Lung microvascular endothelial cell (primary cell): ENCODE measurements at regions not wholly inside any gene's neighbourhood (a gene's known extent, or its start where the extent isn't known, plus 50 kb on each side); places are given as distances from the start of the nearest gene placed in this dataset.

Experiments used
- DNase-seq, 2 donors: peaks; one replicate each; pipeline versions ENCODE4 v3.0.0 to v3.0.0-alpha.2; 2010; ENCODE audit warnings: low read depth in 2 of 2

DNA sequence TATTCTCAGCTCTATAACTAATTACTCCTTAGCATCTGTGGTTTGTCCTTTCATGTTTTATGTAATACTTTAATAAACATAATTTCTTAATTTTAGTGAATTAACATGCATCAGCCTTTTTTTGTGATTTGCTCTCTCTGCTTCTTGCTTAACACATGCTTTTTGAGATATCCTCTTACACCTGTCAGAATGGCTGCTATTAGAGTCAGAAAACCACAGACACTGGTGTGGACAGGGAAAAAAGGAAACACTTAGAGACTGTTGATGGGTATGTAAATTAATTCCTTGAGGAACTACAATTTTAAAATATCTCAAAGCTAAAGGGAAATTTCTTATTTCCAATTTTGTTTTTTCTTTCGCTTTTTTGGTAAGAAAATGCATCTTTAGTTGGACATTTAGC lies 549.0 kb downstream of the ZNF804A start:
- no peak for DNase-seq

DNA sequence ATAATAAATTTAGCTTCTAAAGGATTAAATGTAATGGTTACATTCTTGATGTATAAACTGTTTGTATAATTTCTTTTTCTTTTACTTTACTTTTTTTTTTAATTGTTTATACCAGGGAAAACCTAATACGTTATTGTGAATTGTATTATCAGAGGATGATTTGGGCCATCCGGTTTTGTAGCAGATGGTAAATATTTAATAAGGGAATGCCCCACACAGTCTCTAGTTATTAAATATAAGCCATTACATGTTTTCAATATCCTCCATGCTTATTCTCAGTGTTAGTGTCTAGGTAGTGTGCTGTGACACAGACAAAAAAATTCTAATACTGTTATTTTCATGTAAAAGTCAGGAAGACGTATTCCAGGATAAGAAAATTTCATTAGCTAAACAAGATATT lies 553.9 kb downstream of the ZNF804A start:
- DNase-seq = no peak

DNA sequence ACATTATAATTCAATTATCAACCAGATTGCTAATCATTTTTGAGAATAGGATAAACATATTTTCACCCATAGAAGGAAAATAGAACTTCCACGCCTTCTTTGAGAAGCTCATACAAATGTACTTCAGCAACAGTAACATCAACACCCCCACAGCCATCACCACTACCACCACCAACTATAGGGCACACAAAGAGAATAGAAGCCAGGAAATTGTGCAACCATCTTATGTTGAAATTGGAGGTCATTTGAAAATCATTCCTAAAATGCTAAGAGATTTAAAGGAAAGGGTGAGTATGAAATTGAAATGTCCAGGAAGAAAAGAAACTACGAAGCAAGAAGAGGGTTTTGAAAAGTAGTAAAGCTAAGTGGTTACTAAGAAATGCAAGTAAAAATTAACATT lies 563.4 kb downstream of the ZNF804A start:
- no peak for DNase-seq

DNA sequence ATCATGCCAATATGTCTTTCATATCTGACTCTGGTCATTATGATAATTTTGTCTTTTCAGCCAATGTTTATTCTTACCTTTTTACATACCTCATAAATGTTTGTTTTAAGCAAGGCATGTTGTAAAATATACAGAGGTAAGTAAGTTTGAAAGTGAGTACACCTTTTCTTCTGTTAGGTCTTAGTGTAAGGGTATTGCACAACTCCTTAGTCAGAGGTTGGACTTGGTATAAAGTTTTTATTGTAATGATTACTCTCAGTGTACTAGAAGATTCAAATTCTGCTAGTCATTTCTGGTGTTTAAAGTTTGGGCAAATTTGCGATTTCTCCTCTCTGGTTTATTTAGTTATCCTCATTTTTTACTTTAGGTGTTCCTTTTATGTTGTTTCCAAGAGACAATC lies 564.3 kb upstream of the FSIP2 start:
- DNase-seq = no peak

DNA sequence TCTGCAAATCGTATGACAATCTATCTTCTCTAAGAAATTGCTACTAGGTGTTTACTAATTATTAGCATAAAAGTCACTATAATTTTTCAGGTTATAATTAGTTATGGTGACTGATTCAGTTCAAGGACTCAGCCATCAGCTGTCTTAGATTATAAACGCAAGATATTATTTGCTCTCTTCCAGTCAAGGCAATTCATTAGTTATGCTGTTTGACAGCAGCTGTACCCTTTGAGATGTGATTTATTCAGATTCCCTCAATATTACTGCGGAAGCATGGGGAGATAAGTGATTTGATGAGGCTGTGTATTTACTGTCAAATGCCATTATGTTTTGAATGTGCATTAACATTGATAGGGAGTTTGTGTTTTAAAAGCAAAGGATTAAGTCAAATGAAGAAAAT lies 558.9 kb upstream of the FSIP2 start:
- DNase-seq = no peak

DNA sequence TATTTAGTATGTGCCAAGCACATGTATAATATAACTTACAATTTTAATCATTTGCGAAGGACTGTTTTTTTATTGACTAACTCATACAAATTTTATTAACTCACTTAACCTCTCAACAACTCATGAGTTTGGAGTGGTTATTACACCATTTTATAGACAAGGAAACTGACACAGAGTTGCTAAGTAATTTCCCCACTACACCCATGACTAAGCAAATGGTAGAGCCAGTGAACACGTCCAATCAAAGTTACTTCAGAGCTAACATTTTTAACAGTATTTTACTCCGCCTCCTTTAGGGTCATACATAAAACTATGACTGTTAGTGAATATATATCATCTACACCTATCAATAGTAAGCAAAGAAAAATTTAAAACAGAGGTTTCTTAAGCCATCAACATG lies 556.7 kb upstream of the FSIP2 start:
- DNase-seq = no peak

DNA sequence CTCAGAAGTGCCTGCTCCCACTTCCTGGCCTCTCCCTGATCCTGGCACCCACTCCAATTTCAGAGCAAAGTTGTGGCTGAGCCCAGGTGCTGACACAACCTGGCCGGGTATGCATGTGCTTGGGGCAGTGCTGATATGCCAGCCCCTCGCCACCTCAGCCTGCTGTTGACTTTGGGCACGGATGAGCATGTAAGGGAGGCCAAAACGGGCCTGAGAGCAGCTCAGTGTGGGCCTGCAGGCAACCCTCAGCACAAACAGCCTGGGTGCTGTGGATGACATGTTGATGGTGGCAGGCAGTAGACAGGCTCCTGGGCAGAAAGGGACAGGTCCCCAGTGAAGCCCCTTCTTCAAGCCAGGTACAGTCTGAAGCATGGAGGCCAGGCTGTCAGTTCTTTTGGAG lies 553.6 kb upstream of the FSIP2 start:
- DNase-seq = no peak

DNA sequence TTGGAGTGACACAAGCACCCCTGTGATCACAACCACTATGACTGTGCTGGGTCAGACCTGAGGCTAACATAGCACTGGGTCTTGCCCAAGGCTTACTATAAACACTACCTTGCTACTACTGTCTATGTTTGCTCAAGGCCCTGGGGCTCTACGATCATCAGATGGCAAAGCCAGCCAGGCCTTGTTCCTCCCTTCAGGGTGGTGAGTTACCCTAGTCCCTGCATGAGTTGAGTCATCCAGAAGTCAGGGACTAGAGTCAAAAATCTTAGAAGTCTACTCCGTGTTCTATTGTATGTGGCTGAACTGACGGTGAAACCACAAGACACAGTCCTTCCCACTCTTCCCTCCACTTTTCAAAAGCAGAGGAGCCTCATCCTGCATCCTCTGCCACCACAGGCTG lies 551.2 kb upstream of the FSIP2 start:
- no peak for DNase-seq

DNA sequence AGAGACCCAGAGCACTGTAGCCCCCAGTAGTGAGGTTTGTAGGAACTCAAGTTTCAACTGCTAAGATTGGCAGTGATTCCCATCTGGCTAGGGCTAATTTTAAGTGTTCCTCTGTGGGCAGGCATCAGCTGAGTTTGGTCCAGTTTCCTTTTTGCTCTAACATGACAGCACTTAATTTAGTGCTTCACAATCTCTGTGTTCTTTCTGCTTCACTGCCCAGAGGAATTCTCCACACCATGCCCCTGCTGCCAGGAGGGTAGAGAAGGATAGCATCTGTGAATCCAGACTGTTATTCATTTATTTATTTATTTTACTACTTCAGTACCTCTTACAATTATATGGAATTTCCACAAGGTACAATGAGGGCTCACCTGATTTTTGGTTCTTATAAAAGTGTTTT lies 549.9 kb upstream of the FSIP2 start:
- DNase-seq = no peak

DNA sequence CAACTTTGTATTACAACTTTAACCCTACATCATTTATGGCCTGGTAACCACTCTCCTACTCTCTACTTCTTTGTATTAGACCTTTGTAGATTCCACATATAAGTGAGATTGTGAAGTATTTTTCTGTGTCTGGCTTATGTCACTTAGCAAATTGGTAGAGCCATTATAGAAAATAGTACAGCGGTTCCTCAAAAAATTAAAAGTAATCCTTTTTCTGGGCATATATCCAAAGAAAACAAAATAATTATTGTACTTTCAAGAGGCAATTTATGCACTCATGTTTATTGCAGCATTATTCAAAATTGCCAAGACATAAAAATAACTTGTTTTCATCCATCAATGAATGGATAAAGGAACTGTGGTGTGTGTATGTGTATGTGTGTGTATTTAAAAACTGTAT lies 537.5 kb upstream of the FSIP2 start:
- DNase-seq = no peak

DNA sequence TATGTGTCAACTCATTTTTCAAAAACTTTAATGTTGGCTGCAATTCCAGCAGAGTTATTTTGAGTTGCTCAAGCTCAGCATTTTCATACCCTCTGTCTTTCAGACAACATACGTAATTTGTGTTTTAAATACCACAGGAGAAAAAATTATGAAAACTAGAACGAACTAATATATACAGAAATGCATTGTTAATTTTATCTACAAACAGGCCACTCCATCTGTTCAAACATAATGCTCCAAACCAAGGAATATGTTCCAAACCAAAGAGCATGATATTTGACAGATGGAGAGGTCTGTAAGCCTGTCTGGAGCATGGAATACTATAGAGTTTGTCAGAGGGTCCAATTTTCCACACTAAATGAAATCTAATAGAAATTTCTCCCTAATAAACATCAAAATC lies 536.2 kb upstream of the FSIP2 start:
- DNase-seq = no peak

DNA sequence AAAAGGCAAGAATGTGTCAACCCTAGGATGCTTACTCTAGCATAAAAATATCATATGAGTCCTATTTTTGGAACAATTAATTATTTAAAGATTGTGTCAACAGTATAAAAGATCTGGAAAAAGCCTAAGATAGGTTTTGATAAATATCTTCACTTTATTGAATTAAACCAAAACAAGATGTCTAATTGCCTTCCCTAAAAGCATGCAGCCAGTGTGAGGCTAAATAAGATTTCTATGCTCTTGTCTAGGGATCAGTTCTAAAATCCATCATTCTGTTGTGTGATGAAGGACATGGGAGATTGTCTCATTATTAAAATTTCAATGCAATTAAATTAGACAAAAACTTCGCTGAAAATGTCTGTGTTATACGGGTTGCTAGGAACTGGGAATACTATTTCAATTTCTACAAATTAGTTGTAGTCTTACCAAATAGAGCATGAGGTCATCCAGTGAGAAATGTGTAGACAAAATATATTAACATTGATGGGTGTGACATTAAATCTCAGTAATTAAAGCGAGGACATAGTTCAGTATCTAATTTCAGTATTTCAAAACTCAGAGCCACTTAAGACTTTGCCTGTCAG lies 535.6 kb upstream of the FSIP2 start:
- DNase-seq = no peak

DNA sequence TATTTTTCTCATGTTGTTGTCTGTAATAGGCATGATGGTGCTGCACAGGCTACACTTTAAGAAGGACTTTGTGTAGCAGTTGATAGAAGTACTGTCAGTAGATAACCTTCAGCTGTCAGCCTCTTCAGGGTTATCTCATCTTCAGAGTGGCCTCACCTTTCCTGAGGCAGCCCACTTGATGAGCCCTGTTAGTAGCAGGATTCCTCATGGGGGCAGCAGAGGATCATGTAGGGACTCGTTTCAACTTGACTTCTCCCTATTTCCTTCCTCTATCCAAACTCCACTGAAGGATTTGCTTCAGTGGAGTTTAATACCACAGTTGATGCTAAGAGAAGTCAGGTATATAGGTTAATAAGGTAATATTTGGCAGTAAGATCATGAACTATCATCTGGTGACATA lies 530.3 kb upstream of the FSIP2 start:
- DNase-seq = peak in 1 of 2 donors; percentile 37

DNA sequence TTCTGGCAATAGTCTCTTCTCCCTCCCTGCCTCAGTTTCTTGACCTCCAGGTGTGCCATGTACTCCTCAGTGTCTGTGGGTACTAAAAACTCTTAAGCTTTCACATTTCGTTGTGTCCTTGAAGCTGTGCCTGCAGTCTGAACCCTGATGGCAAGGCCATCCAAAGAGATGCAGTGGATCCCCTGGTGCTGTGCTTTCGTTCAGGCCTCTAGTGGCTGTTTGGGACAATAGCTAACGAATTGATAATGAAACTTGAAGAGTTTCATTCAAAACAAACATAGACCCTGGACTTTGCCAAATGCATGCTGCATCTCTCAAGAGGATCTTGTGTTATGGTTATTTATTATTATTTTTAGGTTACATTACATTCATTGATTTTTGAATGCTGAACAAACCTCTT lies 523.1 kb upstream of the FSIP2 start:
- no peak for DNase-seq

DNA sequence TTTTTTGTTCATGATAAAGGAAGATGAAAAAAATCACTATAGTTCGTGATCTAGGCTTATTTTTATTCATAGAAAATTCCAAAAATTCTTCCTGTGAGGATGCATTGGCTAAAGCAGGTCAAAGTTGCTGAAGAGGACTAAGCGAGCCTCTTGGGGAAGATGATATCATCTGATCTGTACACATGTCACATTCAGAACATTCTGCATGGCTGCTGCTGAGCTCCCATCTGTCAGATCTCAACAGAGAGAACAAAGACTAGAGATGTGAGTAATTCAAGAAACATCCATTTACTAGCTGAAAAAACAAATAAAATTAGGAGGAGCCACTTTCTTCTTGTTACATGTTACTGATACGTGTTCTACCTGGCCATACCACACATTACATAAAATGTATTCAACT lies 518.6 kb upstream of the FSIP2 start:
- no peak for DNase-seq

DNA sequence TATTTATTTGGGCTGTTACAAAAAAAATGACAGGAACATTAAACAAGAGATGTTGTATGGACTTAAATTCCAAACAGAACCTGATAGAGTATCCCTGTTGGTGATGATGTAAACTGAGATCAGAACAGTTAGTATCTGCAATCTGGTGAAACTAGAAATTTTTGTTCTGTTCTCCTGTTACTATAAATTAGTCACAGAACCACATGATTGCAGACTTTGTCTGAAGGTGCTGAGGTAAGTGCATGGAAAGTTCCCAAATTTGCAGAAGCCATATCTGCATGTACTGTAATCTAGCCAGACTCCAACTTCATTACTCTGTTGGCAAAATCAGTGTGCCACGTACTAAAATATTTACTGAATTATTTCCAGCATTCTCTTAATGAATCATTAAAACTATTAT lies 516.3 kb upstream of the FSIP2 start:
- no peak for DNase-seq

DNA sequence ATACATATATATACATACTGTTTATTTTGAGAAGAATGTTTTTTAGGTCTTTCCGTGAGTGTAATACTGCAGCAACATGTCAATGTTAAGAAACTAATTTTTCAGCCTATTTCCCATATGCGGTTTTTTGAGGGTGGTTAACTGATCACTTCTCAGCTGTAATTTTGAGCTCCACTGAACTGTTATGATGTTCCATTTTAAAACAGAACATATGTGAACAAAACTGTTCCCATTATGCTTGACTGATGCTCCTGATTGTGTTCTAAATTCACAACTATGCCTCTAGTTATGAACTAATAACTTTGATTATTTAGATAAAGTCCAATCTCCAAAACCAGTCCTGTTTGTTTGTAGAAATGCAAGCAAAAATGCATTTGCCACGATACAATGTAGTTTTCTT lies 511.2 kb upstream of the FSIP2 start:
- DNase-seq = no peak

DNA sequence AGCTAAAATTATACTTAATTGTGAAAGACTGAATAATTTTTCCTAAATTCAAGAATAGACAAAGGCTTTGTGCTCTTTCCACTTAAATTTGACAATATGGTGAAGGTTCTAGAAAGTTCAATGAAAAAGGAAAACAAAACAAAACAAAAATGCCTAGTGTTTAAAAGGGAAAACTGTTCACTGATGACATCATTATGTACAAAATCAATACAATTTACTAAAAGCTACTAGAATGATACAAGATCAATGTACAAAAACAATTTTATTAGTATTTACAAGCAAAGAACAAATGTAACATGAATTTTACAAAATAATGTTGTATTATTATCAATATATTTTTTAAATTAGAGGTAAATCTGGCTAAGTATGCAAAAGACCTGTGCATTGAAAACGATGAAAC lies 499.1 kb upstream of the FSIP2 start:
- DNase-seq = no peak

DNA sequence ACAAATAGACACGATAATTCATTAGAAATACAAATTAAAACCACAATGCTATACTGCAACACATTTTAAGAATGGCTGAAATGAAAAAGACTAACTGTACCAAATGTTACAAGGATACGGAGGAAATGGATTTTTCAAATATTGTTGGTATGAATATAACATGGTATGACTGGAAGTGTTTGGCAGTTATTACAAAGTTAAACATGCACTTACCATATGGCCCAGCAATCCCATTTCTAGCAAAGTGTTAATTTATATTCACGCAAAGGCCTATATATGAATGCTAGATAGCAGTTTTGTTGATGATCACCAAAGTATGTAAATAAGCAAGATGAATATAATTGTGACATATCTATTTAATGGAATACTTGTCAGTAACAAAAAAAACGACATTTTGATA lies 497.8 kb upstream of the FSIP2 start:
- no peak for DNase-seq

DNA sequence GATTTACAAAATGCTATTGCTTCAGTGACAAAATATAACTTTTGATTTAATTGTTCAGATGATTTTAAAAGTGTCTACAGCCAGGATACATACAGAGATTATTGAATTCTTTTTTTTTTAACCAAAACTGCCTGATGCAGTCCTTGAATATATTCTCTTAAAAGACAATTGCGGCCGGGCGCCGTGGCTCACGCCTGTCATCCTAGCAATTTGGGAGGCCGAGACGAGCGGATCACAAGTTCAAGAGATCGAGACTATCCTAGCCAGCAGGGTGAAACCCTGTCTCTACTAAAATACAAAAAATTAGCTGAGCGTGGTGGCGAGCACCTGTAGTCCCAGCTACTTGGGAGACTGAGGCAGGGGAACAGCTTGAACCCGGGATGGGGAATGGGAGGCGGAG lies 497.0 kb upstream of the FSIP2 start:
- DNase-seq = no peak

DNA sequence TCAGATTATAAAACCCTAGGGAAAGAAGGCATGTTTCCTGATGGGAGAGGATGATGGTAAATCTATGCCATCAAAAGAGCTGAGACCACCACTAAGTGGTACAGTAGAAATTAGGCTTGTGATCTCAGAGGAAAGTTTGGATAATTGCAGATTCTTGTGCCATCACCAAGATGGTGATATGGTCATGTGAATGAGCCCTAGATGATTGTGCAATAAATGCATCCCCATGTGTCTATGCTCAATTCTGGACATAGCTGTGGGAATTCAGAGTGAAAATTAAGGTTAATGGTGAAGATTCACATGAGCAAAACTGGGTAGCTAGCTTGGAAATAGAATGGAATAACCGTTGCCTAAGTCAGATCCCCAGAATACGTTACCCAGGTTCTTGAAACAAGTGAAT lies 496.1 kb upstream of the FSIP2 start:
- DNase-seq = no peak

DNA sequence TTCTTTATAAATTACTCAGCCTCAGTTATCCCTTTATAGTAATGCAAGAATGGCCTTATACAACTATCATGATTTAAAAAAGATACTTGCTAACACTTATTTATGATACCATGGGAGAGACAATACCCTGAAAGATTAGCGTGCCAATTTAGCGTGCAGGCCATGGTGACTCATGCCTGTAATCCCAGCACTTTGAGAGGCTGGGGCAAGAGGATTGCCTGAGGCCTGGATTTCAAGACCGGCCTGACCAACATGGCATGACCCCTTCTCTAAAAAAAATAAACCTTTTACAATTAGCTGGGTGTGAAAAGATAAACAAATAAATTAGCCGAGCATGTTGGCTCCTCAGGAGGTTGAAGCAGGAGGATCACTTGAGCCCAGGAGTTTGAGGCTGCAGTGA lies 493.4 kb upstream of the FSIP2 start:
- DNase-seq = no peak

DNA sequence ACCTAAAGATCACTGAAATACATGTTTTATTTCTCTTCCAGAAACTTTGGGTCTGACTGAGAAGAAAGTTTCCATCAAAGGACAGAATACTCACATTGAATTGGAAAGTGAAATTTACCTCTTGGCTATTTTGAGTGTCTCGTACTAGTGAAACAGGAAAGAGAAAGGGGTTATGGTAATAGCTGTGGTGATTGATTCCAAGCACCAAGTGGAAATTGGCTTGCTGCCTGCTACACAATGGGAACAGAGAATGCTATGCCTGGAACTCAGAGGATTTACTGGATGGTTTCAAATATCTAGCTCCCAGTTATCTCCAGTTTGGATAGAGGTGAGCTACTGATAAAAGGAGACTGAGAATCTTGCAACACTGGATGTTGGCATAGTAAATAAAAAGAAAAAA lies 492.8 kb upstream of the FSIP2 start:
- peak in 1 of 2 donors; percentile 60 for DNase-seq

DNA sequence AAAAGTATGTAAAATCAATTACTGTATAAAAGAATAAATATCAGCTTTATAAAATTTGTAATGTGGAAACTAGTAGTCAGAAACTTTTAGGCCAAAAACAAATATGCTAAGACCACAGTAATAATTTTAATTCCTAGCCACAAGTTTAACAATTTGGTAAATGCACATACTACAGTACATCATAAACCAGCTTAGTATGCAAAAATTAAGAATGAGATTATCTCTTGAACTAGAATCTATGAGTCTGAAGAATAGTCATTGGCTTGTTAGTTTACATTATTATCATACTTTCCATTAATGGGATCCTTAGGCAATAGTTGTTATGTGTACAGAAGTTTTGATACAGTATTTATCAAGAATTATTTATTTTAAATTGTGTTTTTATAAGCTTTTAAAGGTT lies 491.9 kb upstream of the FSIP2 start:
- no peak for DNase-seq

DNA sequence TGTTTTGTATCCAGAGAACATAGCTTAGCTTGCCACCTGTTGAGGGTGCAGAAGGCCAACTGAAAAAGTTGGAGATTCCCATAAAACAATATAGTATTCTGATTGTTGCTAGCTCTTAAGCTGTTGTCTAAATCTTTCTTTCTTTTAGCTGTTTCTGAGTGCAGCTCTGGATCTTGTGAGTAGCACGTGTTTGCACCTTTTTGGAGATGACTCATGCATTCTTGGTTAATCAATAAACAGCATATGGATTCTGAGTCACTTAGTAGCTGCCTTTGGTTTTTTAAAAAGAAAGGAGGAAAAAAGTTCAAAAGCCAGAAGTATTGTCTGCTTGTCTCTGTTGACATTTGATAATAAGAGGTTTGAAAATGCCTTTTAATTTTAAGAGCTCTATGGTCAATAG lies 483.0 kb upstream of the FSIP2 start:
- no peak for DNase-seq
